LHCN-M2 (cell line): ENCODE measurements at regions not wholly inside any gene's neighbourhood (a gene's known extent, or its start where the extent isn't known, plus 50 kb on each side); places are given as distances from the start of the nearest gene placed in this dataset.
"Not testable (repeated sequence)": the region's sequence is repeated elsewhere in the genome, so short reads cannot be mapped to it uniquely, and the experiment has no call there.

Source experiments
- DNase-seq: peaks from one replicate; pipeline ENCODE4 v3.0.0-alpha.2; 2012; ENCODE audit warnings: low read depth

- no peak for DNase-seq
Observed at GRCh38 chr3:167106456-167106855, 273.6 kb downstream of the ZBBX start.

- DNase-seq = no peak
Observed at GRCh38 chr3:167102071-167102470, 278.0 kb downstream of the ZBBX start.

- no peak for DNase-seq
Observed at GRCh38 chr3:167100651-167101050, 279.4 kb downstream of the ZBBX start.

- DNase-seq = no peak
Observed at GRCh38 chr3:167100200-167100599, 279.9 kb downstream of the ZBBX start.

GRCh38 chr3:167095976-167096375 is 284.1 kb downstream of the ZBBX start:
- DNase-seq = no peak

GRCh38 chr3:167094632-167095031 is 285.5 kb downstream of the ZBBX start:
- DNase-seq = no peak

GRCh38 chr3:167091226-167091625 is 288.9 kb downstream of the ZBBX start:
- no peak for DNase-seq

GRCh38 chr3:167084545-167084944 is 295.6 kb downstream of the ZBBX start:
- DNase-seq = no peak

- DNase-seq = no peak
Observed at GRCh38 chr3:167078070-167078622, 302.0 kb downstream of the ZBBX start.

- DNase-seq = no peak
Observed at GRCh38 chr3:167067787-167068161, 312.3 kb downstream of the ZBBX start.

GRCh38 chr3:167066977-167067786 is 312.9 kb downstream of the ZBBX start:
- DNase-seq = no peak

- DNase-seq = no peak
Observed at GRCh38 chr3:167057581-167057980, 322.5 kb downstream of the ZBBX start.

GRCh38 chr3:167054926-167055325 is 325.2 kb downstream of the ZBBX start:
- no peak for DNase-seq

GRCh38 chr3:167051421-167051820 is 328.7 kb downstream of the ZBBX start:
- no peak for DNase-seq

GRCh38 chr3:167033866-167034265 is 346.2 kb downstream of the ZBBX start:
- no peak for DNase-seq

- peak; percentile 11 for DNase-seq
Observed at GRCh38 chr3:167032267-167032876, 347.7 kb downstream of the ZBBX start.

GRCh38 chr3:167031364-167032049 is 348.6 kb downstream of the ZBBX start:
- no peak for DNase-seq

- peak; percentile 0 for DNase-seq
Observed at GRCh38 chr3:167030082-167030725, 349.9 kb downstream of the ZBBX start.

GRCh38 chr3:167019503-167019902 is 360.6 kb downstream of the ZBBX start:
- not testable (repeated sequence) for DNase-seq

- not testable (repeated sequence) for DNase-seq
Observed at GRCh38 chr3:167018591-167019111, 361.4 kb downstream of the ZBBX start.

GRCh38 chr3:167012691-167013090 is 367.4 kb downstream of the ZBBX start:
- no peak for DNase-seq

GRCh38 chr3:167008791-167009190 is 371.3 kb downstream of the ZBBX start:
- no peak for DNase-seq
